ENCODE measurements at regions not wholly inside any gene's neighbourhood (a gene's known extent, or its start where the extent isn't known, plus 50 kb on each side); places are given as distances from the start of the nearest gene placed in this dataset.

- TF ChIP-seq GATA2 (IDR thresholded peaks at IDR 0.05; ENCODE audit: low read depth, low read length) (no peak), GATA3 (IDR thresholded peaks at IDR 0.05; ENCODE audit: low read depth, low read length) (no peak)
Measured at GRCh38 chr3:117450026-117450425, 740.4 kb downstream of the TUSC7 start.

- TF ChIP-seq GATA3 (IDR thresholded peaks at IDR 0.05; ENCODE audit: low read depth, low read length): no peak
- TF ChIP-seq GATA2 (IDR thresholded peaks at IDR 0.05; ENCODE audit: low read depth, low read length): no peak
Measured at GRCh38 chr3:117454254-117454653, 744.7 kb downstream of the TUSC7 start.

- no peak for TF ChIP-seq GATA3 (IDR thresholded peaks at IDR 0.05; ENCODE audit: low read depth, low read length)
- no peak for TF ChIP-seq GATA2 (IDR thresholded peaks at IDR 0.05; ENCODE audit: low read depth, low read length)
Measured at GRCh38 chr3:117454908-117455307, 745.3 kb downstream of the TUSC7 start.

- TF ChIP-seq GATA2 (IDR thresholded peaks at IDR 0.05; ENCODE audit: low read depth, low read length): no peak
- TF ChIP-seq GATA3 (IDR thresholded peaks at IDR 0.05; ENCODE audit: low read depth, low read length): no peak
Measured at GRCh38 chr3:117455782-117456181, 746.2 kb downstream of the TUSC7 start.

- no peak for TF ChIP-seq GATA3 (IDR thresholded peaks at IDR 0.05; ENCODE audit: low read depth, low read length)
- TF ChIP-seq GATA2 (IDR thresholded peaks at IDR 0.05; ENCODE audit: low read depth, low read length): no peak
Measured at GRCh38 chr3:117463276-117464115, 753.9 kb downstream of the TUSC7 start.

- no peak for TF ChIP-seq GATA3 (IDR thresholded peaks at IDR 0.05; ENCODE audit: low read depth, low read length)
- no peak for TF ChIP-seq GATA2 (IDR thresholded peaks at IDR 0.05; ENCODE audit: low read depth, low read length)
Measured at GRCh38 chr3:117471831-117472230, 762.3 kb downstream of the TUSC7 start.

- TF ChIP-seq GATA3 (IDR thresholded peaks at IDR 0.05; ENCODE audit: low read depth, low read length): no peak
- no peak for TF ChIP-seq GATA2 (IDR thresholded peaks at IDR 0.05; ENCODE audit: low read depth, low read length)
Measured at GRCh38 chr3:117473981-117474538, 764.5 kb downstream of the TUSC7 start.

- TF ChIP-seq GATA3 (IDR thresholded peaks at IDR 0.05; ENCODE audit: low read depth, low read length) (no peak), GATA2 (IDR thresholded peaks at IDR 0.05; ENCODE audit: low read depth, low read length) (no peak)
Measured at GRCh38 chr3:117476572-117476971, 767.0 kb downstream of the TUSC7 start.

- TF ChIP-seq GATA2 (IDR thresholded peaks at IDR 0.05; ENCODE audit: low read depth, low read length) (no peak), GATA3 (IDR thresholded peaks at IDR 0.05; ENCODE audit: low read depth, low read length) (no peak)
Measured at GRCh38 chr3:117477214-117477755, 767.7 kb downstream of the TUSC7 start.

- TF ChIP-seq GATA2 (IDR thresholded peaks at IDR 0.05; ENCODE audit: low read depth, low read length): no peak
Measured at GRCh38 chr3:117479095-117479494, 769.5 kb downstream of the TUSC7 start.

- no peak for TF ChIP-seq GATA3 (IDR thresholded peaks at IDR 0.05; ENCODE audit: low read depth, low read length)
- no peak for TF ChIP-seq GATA2 (IDR thresholded peaks at IDR 0.05; ENCODE audit: low read depth, low read length)
Measured at GRCh38 chr3:117480525-117480924, 770.9 kb downstream of the TUSC7 start.

GRCh38 chr3:117480972-117481371 is 771.4 kb downstream of the TUSC7 start:
- TF ChIP-seq GATA2 (IDR thresholded peaks at IDR 0.05; ENCODE audit: low read depth, low read length) (no peak), GATA3 (IDR thresholded peaks at IDR 0.05; ENCODE audit: low read depth, low read length) (no peak)

GRCh38 chr3:117483839-117484238 is 774.3 kb downstream of the TUSC7 start:
- no peak for TF ChIP-seq GATA3 (IDR thresholded peaks at IDR 0.05; ENCODE audit: low read depth, low read length)
- no peak for TF ChIP-seq GATA2 (IDR thresholded peaks at IDR 0.05; ENCODE audit: low read depth, low read length)

- TF ChIP-seq GATA2 (IDR thresholded peaks at IDR 0.05; ENCODE audit: low read depth, low read length) (no peak), GATA3 (IDR thresholded peaks at IDR 0.05; ENCODE audit: low read depth, low read length) (no peak)
Measured at GRCh38 chr3:117485841-117486240, 776.3 kb downstream of the TUSC7 start.
